ENCODE measurements at regions not wholly inside any gene's neighbourhood (a gene's known extent, or its start where the extent isn't known, plus 50 kb on each side); places are given as distances from the start of the nearest gene placed in this dataset.
"Not testable (repeated sequence)": the region's sequence is repeated elsewhere in the genome, so short reads cannot be mapped to it uniquely, and the experiment has no call there.

DNA sequence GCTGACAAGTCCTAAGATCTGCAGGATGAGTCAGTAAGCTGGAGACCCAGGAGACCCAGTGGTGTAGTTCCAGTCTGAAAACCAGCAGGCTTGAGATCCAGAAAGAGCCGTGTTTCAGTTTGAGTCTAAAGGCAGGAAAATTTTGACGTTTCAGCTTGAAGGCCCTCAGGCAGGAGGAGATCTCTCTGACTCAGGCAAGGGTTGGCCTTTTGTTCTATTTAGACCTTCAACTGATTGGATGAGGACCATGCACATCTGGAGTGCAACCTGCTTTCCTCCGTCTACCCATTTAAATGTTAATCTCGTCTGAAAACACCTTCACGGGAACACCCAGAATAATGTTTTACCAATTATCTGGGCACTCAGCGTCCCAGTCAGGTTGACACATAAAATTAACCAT lies 69.5 kb downstream of the NPIPA7 start:
- not testable (repeated sequence) for H3K4me3 ChIP-seq (ENCODE audit: low read length); H3K4me1 ChIP-seq (ENCODE audit: low read length); H4K20me1 ChIP-seq (ENCODE audit: insufficient read depth, low read depth, low read length); H3K27ac ChIP-seq (ENCODE audit: low read length); H3K36me3 ChIP-seq (ENCODE audit: insufficient read depth, low read length); H3K79me2 ChIP-seq (ENCODE audit: low read length); H3K27me3 ChIP-seq (ENCODE audit: low read length); H3K4me2 ChIP-seq (ENCODE audit: low read depth, low read length, poor library complexity, severe bottlenecking); H3K9me2 ChIP-seq (replicated peaks; ENCODE audit: insufficient read depth, low read length); H3K9me3 ChIP-seq (ENCODE audit: low read length); DNase-seq; H3K9ac ChIP-seq (ENCODE audit: low read length); H2AFZ ChIP-seq (ENCODE audit: low read length)

GRCh38 chr16:16449712-16450237 lies 70.8 kb downstream of the NPIPA7 start:
- H3K9me3 ChIP-seq (ENCODE audit: low read length); H3K4me1 ChIP-seq (ENCODE audit: low read length); DNase-seq; H3K9ac ChIP-seq (ENCODE audit: low read length); H3K36me3 ChIP-seq (ENCODE audit: insufficient read depth, low read length); H4K20me1 ChIP-seq (ENCODE audit: insufficient read depth, low read depth, low read length); H3K4me3 ChIP-seq (ENCODE audit: low read length); H2AFZ ChIP-seq (ENCODE audit: low read length); H3K4me2 ChIP-seq (ENCODE audit: low read depth, low read length, poor library complexity, severe bottlenecking); H3K27me3 ChIP-seq (ENCODE audit: low read length); H3K27ac ChIP-seq (ENCODE audit: low read length); H3K79me2 ChIP-seq (ENCODE audit: low read length); H3K9me2 ChIP-seq (replicated peaks; ENCODE audit: insufficient read depth, low read length): not testable (repeated sequence)

GRCh38 chr16:16451721-16452410 lies 72.9 kb downstream of the NPIPA7 start:
- H3K79me2 ChIP-seq (ENCODE audit: low read length); H3K4me2 ChIP-seq (ENCODE audit: low read depth, low read length, poor library complexity, severe bottlenecking); DNase-seq; H3K27ac ChIP-seq (ENCODE audit: low read length); H4K20me1 ChIP-seq (ENCODE audit: insufficient read depth, low read depth, low read length); H3K9me2 ChIP-seq (replicated peaks; ENCODE audit: insufficient read depth, low read length); H3K36me3 ChIP-seq (ENCODE audit: insufficient read depth, low read length); H3K4me3 ChIP-seq (ENCODE audit: low read length); H3K9ac ChIP-seq (ENCODE audit: low read length); H2AFZ ChIP-seq (ENCODE audit: low read length); H3K4me1 ChIP-seq (ENCODE audit: low read length); H3K27me3 ChIP-seq (ENCODE audit: low read length); H3K9me3 ChIP-seq (ENCODE audit: low read length): not testable (repeated sequence)

GRCh38 chr16:16458579-16458978 lies 79.6 kb downstream of the NPIPA7 start:
- not testable (repeated sequence) for H3K79me2 ChIP-seq (ENCODE audit: low read length); H3K27ac ChIP-seq (ENCODE audit: low read length); H4K20me1 ChIP-seq (ENCODE audit: insufficient read depth, low read depth, low read length); H3K9me3 ChIP-seq (ENCODE audit: low read length); H3K4me1 ChIP-seq (ENCODE audit: low read length); H2AFZ ChIP-seq (ENCODE audit: low read length); H3K4me2 ChIP-seq (ENCODE audit: low read depth, low read length, poor library complexity, severe bottlenecking); DNase-seq; H3K27me3 ChIP-seq (ENCODE audit: low read length); H3K36me3 ChIP-seq (ENCODE audit: insufficient read depth, low read length); H3K9ac ChIP-seq (ENCODE audit: low read length); H3K9me2 ChIP-seq (replicated peaks; ENCODE audit: insufficient read depth, low read length); H3K4me3 ChIP-seq (ENCODE audit: low read length)

DNA sequence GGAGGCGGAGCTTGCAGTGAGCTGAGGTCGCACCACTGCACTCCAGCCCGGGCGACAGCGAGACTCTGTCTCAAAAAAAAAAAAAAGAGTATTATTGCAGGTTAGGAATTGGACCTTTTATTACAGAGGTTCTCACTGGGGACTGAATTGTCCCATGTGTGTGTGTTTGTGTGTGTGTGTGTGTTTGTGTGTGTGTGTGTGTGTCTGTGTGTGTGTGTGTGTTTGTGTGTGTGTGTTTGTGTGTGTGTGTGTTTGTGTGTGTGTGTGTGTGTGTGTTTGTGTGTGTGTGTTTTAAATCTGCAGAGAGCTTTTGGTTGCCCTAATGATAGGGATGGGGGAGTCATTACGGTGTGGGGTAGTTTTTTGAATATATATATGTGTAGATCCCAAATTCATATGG lies 84.9 kb downstream of the NPIPA7 start:
- not testable (repeated sequence) for H3K9ac ChIP-seq (ENCODE audit: low read length); H3K79me2 ChIP-seq (ENCODE audit: low read length); H2AFZ ChIP-seq (ENCODE audit: low read length); H4K20me1 ChIP-seq (ENCODE audit: insufficient read depth, low read depth, low read length); H3K4me1 ChIP-seq (ENCODE audit: low read length); H3K4me2 ChIP-seq (ENCODE audit: low read depth, low read length, poor library complexity, severe bottlenecking); H3K9me3 ChIP-seq (ENCODE audit: low read length); H3K9me2 ChIP-seq (replicated peaks; ENCODE audit: insufficient read depth, low read length); H3K4me3 ChIP-seq (ENCODE audit: low read length); H3K27ac ChIP-seq (ENCODE audit: low read length); H3K27me3 ChIP-seq (ENCODE audit: low read length); DNase-seq; H3K36me3 ChIP-seq (ENCODE audit: insufficient read depth, low read length)

- H3K27me3 ChIP-seq (ENCODE audit: low read length); H3K36me3 ChIP-seq (ENCODE audit: insufficient read depth, low read length); H4K20me1 ChIP-seq (ENCODE audit: insufficient read depth, low read depth, low read length); H3K9me2 ChIP-seq (replicated peaks; ENCODE audit: insufficient read depth, low read length); H3K4me3 ChIP-seq (ENCODE audit: low read length); H3K27ac ChIP-seq (ENCODE audit: low read length); H3K9ac ChIP-seq (ENCODE audit: low read length); DNase-seq; H3K9me3 ChIP-seq (ENCODE audit: low read length); H3K79me2 ChIP-seq (ENCODE audit: low read length); H3K4me1 ChIP-seq (ENCODE audit: low read length); H3K4me2 ChIP-seq (ENCODE audit: low read depth, low read length, poor library complexity, severe bottlenecking); H2AFZ ChIP-seq (ENCODE audit: low read length): not testable (repeated sequence)
Measured at GRCh38 chr16:16488919-16489318, 110.0 kb downstream of the NPIPA7 start.

DNA sequence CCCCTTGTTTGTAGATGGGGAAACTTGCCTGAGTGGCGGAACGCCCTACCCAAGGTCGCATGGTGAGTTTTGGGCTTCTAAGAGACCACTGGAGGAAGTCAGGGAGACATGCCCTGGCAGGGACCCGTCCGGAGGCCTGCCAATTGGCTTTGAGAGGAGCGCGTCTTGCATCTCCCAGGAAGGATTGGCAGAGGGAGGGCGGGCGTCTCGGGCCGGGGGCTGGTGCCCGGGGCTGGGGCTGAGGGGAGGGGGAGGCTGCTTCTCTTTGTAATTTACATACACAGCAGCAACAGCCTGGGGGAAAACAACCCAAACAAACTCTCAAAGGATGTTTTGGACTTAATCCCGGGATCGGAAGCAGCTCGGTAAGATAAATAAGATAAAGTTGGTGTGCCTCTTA lies 110.5 kb downstream of the NPIPA7 start:
- not testable (repeated sequence) for H3K27ac ChIP-seq (ENCODE audit: low read length); H3K4me2 ChIP-seq (ENCODE audit: low read depth, low read length, poor library complexity, severe bottlenecking); H3K9ac ChIP-seq (ENCODE audit: low read length); H3K9me2 ChIP-seq (replicated peaks; ENCODE audit: insufficient read depth, low read length); H3K79me2 ChIP-seq (ENCODE audit: low read length); H4K20me1 ChIP-seq (ENCODE audit: insufficient read depth, low read depth, low read length); DNase-seq; H2AFZ ChIP-seq (ENCODE audit: low read length); H3K36me3 ChIP-seq (ENCODE audit: insufficient read depth, low read length); H3K27me3 ChIP-seq (ENCODE audit: low read length); H3K9me3 ChIP-seq (ENCODE audit: low read length); H3K4me3 ChIP-seq (ENCODE audit: low read length); H3K4me1 ChIP-seq (ENCODE audit: low read length)

DNA sequence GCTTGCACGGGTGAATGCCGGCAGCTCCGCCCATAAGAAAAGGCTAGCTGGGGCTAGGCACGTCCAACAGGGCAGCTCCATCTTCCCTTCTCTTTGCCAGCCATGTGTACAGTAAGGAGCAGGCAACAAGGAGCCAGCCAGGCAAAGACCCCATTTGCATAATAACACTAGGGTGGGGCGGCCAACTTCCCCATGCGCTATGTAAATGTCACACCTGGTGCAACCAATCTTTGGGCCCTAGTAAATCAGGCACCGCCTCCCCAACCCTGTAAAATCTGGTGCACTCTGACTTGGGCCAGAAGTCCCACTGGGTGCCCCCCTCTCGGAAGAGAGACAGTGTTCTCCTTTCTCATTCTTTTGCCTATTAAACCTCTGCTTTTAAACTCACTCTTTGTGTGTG lies 115.2 kb downstream of the NPIPA7 start:
- not testable (repeated sequence) for H3K9me3 ChIP-seq (ENCODE audit: low read length); H2AFZ ChIP-seq (ENCODE audit: low read length); H3K79me2 ChIP-seq (ENCODE audit: low read length); H3K4me2 ChIP-seq (ENCODE audit: low read depth, low read length, poor library complexity, severe bottlenecking); H3K9ac ChIP-seq (ENCODE audit: low read length); H4K20me1 ChIP-seq (ENCODE audit: insufficient read depth, low read depth, low read length); H3K9me2 ChIP-seq (replicated peaks; ENCODE audit: insufficient read depth, low read length); H3K4me3 ChIP-seq (ENCODE audit: low read length); DNase-seq; H3K36me3 ChIP-seq (ENCODE audit: insufficient read depth, low read length); H3K27me3 ChIP-seq (ENCODE audit: low read length); H3K4me1 ChIP-seq (ENCODE audit: low read length); H3K27ac ChIP-seq (ENCODE audit: low read length)

GRCh38 chr16:16494998-16495397 lies 116.1 kb downstream of the NPIPA7 start:
- H3K4me3 ChIP-seq (ENCODE audit: low read length); H3K9me3 ChIP-seq (ENCODE audit: low read length): not testable (repeated sequence)

More at GRCh38 chr16:16494998-16495397, 116.1 kb downstream of the NPIPA7 start:
- H3K27me3 ChIP-seq (ENCODE audit: low read length); DNase-seq; H3K27ac ChIP-seq (ENCODE audit: low read length); H3K9ac ChIP-seq (ENCODE audit: low read length); H2AFZ ChIP-seq (ENCODE audit: low read length); H3K36me3 ChIP-seq (ENCODE audit: insufficient read depth, low read length); H3K79me2 ChIP-seq (ENCODE audit: low read length); H4K20me1 ChIP-seq (ENCODE audit: insufficient read depth, low read depth, low read length); H3K4me1 ChIP-seq (ENCODE audit: low read length); H3K4me2 ChIP-seq (ENCODE audit: low read depth, low read length, poor library complexity, severe bottlenecking); H3K9me2 ChIP-seq (replicated peaks; ENCODE audit: insufficient read depth, low read length): not testable (repeated sequence)

Data from Karpas-422 (cell line).